ENCODE measurements at regions not wholly inside any gene's neighbourhood (a gene's known extent, or its start where the extent isn't known, plus 50 kb on each side); places are given as distances from the start of the nearest gene placed in this dataset.

- WGBS (ENCODE audit: insufficient coverage), result no CpG with 5 or more reads among the region's 4 CpGs
- H3K9ac ChIP-seq (ENCODE audit: low read length), result no peak overlapping the region
- no peak for ATAC-seq (ENCODE audit: low read depth)
- Mint-ChIP-seq H3K27me3 (no peaks in the 10 kb centered on the region), H3K4me3 (no peak overlapping the region), H3K4me1 (no peaks in the 10 kb centered on the region), H3K27ac (no peak overlapping the region), H3K9me3 (ENCODE audit: insufficient read depth) (no peaks in the 10 kb centered on the region)
- H3K27me3 ChIP-seq (replicated peaks in 1 of 4; ENCODE audit: control extremely low read depth in 1 of 4, control insufficient read depth in 3 of 4, insufficient read depth in 4 of 4, low read length in 3 of 4), result no peaks in the 10 kb centered on the region
- H3K4me3 ChIP-seq (ENCODE audit: control extremely low read depth in 1 of 5, extremely low read depth in 1 of 5, insufficient read depth in 1 of 5, low read depth in 2 of 5, low read length in 4 of 5), result no peak overlapping the region
- CTCF ChIA-PET, result no interaction called here
- H3K4me2 ChIP-seq (replicated peaks; ENCODE audit: low read depth, low read length, poor library complexity, severe bottlenecking), result no peak overlapping the region
- H2AFZ ChIP-seq (ENCODE audit: insufficient read depth, low read depth, low read length, poor library complexity, severe bottlenecking), result no peak overlapping the region
- TF ChIP-seq, protein P1, sequence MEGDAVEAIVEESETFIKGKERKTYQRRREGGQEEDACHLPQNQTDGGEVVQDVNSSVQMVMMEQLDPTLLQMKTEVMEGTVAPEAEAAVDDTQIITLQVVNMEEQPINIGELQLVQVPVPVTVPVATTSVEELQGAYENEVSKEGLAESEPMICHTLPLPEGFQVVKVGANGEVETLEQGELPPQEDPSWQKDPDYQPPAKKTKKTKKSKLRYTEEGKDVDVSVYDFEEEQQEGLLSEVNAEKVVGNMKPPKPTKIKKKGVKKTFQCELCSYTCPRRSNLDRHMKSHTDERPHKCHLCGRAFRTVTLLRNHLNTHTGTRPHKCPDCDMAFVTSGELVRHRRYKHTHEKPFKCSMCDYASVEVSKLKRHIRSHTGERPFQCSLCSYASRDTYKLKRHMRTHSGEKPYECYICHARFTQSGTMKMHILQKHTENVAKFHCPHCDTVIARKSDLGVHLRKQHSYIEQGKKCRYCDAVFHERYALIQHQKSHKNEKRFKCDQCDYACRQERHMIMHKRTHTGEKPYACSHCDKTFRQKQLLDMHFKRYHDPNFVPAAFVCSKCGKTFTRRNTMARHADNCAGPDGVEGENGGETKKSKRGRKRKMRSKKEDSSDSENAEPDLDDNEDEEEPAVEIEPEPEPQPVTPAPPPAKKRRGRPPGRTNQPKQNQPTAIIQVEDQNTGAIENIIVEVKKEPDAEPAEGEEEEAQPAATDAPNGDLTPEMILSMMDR (IDR thresholded peaks at IDR 0.05), result no peak
- no peak for TF ChIP-seq EZH2 (IDR thresholded peaks at IDR 0.05; ENCODE audit: borderline replicate concordance, insufficient read depth, low read depth, low read length, poor library complexity, severe bottlenecking)
- POLR2A ChIA-PET, result no interaction called here
- H4K20me1 ChIP-seq (ENCODE audit: control insufficient read depth, insufficient read depth, low read length, poor library complexity, severe bottlenecking), result no peaks in the 10 kb centered on the region
- no peaks in the 10 kb centered on the region for H3K36me3 ChIP-seq (replicated peaks in 1 of 2; ENCODE audit: control extremely low read depth in 1 of 2, control insufficient read depth in 1 of 2, extremely low read depth in 1 of 2, insufficient read depth in 2 of 2, low read length in 1 of 2)
- H3K79me2 ChIP-seq (ENCODE audit: control insufficient read depth, insufficient read depth, low read length), result no peaks in the 10 kb centered on the region
- H3K4me1 ChIP-seq (ENCODE audit: control insufficient read depth in 2 of 2, insufficient read depth in 2 of 2, low read length in 2 of 2), result no peaks in the 10 kb centered on the region
- H3K9me3 ChIP-seq (ENCODE audit: control extremely low read depth in 1 of 3, control insufficient read depth in 2 of 3, insufficient read depth in 1 of 3, low read length in 2 of 3), result no peaks in the 10 kb centered on the region
- intact Hi-C loops (cut with micrococcal nuclease), result no loop called here
- no peak for DNase-seq
- no peak overlapping the region for H3K27ac ChIP-seq (ENCODE audit: low read length in 2 of 2)
Observed at GRCh38 chr2:193990868-193991267, 1666.2 kb upstream of the SLC39A10 start.

- no peaks in the 10 kb centered on the region for H3K27me3 ChIP-seq (replicated peaks in 1 of 4; ENCODE audit: control extremely low read depth in 1 of 4, control insufficient read depth in 3 of 4, insufficient read depth in 4 of 4, low read length in 3 of 4)
- no peak for DNase-seq
- no peak for TF ChIP-seq EZH2 (IDR thresholded peaks at IDR 0.05; ENCODE audit: borderline replicate concordance, insufficient read depth, low read depth, low read length, poor library complexity, severe bottlenecking)
- TF ChIP-seq, protein P1 (IDR thresholded peaks at IDR 0.05), result no peak
- H3K27me3 Mint-ChIP-seq, result no peaks in the 10 kb centered on the region
- ChIA-PET CTCF (no interaction called here), POLR2A (no interaction called here)
- H2AFZ ChIP-seq (ENCODE audit: insufficient read depth, low read depth, low read length, poor library complexity, severe bottlenecking), result no peak overlapping the region
- intact Hi-C loops (cut with micrococcal nuclease), result no loop called here
- ATAC-seq (ENCODE audit: low read depth), result no peak
- WGBS (ENCODE audit: insufficient coverage), result 100% methylated on average over 2 of the region's 2 CpGs
- no peak overlapping the region for H3K27ac ChIP-seq (ENCODE audit: low read length in 2 of 2)
- no peak overlapping the region for H3K27ac Mint-ChIP-seq
- no peak overlapping the region for H3K4me3 ChIP-seq (ENCODE audit: control extremely low read depth in 1 of 5, extremely low read depth in 1 of 5, insufficient read depth in 1 of 5, low read depth in 2 of 5, low read length in 4 of 5)
- H3K4me1 Mint-ChIP-seq, result no peaks in the 10 kb centered on the region
- H3K79me2 ChIP-seq (ENCODE audit: control insufficient read depth, insufficient read depth, low read length), result no peaks in the 10 kb centered on the region
- no peak overlapping the region for H3K9ac ChIP-seq (ENCODE audit: low read length)
- no peaks in the 10 kb centered on the region for H3K9me3 Mint-ChIP-seq (ENCODE audit: insufficient read depth)
- no peak overlapping the region for H3K4me3 Mint-ChIP-seq
- no peaks in the 10 kb centered on the region for H3K4me1 ChIP-seq (ENCODE audit: control insufficient read depth in 2 of 2, insufficient read depth in 2 of 2, low read length in 2 of 2)
- H3K9me3 ChIP-seq (ENCODE audit: control extremely low read depth in 1 of 3, control insufficient read depth in 2 of 3, insufficient read depth in 1 of 3, low read length in 2 of 3), result no peaks in the 10 kb centered on the region
- H3K4me2 ChIP-seq (replicated peaks; ENCODE audit: low read depth, low read length, poor library complexity, severe bottlenecking), result no peak overlapping the region
- H3K36me3 ChIP-seq (replicated peaks in 1 of 2; ENCODE audit: control extremely low read depth in 1 of 2, control insufficient read depth in 1 of 2, extremely low read depth in 1 of 2, insufficient read depth in 2 of 2, low read length in 1 of 2), result no peaks in the 10 kb centered on the region
- H4K20me1 ChIP-seq (ENCODE audit: control insufficient read depth, insufficient read depth, low read length, poor library complexity, severe bottlenecking), result no peaks in the 10 kb centered on the region
Observed at GRCh38 chr2:193989645-193990044, 1667.4 kb upstream of the SLC39A10 start.

Data from B cell (primary cell).